CMK (cell line): ENCODE measurements at regions not wholly inside any gene's neighbourhood (a gene's known extent, or its start where the extent isn't known, plus 50 kb on each side); places are given as distances from the start of the nearest gene placed in this dataset.

Experiments used
- DNase-seq: peaks from one replicate; pipeline ENCODE4 v3.0.0-alpha.2; 2010; ENCODE audit warnings: low read depth

DNA sequence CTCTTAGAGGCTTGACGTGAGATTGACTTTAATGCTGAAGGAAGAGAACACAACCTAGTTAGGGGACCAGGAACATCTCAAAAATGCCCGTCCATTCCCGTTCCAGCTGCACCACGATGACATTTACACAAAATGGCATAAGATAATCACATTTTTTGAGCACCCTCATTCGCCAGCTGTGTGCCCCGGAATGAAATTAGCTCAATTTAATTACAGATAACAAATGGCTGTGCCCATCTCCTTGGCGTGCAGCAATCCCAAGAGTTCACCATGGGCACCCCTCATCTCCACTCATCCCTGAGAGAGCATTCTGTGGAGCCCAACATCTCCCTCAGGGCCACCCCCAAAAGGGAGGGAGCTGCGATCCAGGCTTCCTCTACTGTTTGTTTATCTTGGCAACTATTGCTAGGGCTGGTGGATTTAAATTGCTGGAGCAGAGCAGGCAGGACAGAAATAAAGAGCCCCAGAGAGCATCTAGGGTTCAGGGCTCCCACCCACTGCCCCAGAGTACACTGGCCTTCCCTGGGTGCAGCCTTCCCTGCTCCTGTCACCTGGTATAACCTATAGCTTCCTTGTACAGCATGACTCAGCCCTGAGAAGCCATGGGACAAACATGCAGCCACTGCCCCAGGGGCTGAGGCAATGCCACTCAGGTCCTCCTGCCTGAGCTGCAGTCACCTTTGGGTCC, 263.5 kb downstream of the ZEB1 start:
- DNase-seq = no peak

DNA sequence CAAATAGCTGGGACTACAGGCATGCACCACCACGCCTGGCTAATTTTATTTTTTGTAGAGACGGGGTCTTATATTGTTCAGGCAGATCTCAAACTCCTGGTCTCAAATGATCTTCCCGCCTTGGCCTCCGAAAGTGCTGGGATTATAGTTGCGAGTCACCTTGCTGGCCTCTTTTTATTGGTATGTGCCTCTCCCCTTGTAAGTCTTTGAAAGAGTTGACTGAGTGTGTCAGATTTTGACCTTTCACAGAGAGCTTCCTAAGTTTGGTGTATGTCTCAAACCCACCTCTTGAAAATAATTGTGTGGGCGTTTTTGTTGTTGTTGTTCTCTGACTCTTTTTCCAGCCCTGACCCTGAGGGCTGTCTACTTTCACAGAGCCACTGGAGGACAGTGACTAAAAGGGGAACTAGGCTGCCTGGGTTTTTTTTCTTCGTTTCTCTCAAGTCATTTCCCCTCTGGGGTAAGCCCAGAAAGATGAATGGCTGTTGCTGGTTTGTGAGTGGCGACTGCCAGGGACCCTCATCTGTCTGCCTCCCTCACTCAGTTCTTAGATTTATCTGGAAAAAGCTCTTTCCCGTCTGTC, 262.8 kb downstream of the ZEB1 start:
- no peak for DNase-seq

DNA sequence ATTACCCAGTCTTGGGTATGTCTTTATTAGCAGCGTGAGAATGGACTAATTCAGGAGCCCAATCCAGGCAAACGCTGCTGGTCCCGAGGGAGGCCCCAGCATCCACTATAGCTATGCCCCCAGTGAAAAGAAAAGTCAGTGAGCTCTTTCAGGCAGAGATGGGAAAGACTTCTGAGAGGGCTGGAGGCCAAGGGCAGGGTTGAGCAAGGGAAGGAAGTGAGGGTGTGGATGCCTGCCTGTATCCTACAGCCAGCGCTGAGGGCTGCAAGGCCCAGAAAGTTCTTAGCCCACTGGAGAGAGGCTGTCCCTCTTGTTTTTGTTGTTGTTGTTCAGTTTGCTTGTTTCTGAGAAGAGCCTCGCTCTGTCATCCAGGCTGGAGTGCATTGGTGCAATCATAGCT, 261.6 kb downstream of the ZEB1 start:
- no peak for DNase-seq
